Middle frontal gyrus (tissue), 1 donor: ENCODE measurements at regions not wholly inside any gene's neighbourhood (a gene's known extent, or its start where the extent isn't known, plus 50 kb on each side); places are given as distances from the start of the nearest gene placed in this dataset.

Source experiments
- DNase-seq: peaks from one replicate; pipeline ENCODE4 v3.0.0-alpha.2; 2015; ENCODE audit warnings: low spot score; ENCODE audit errors: extremely low spot score

- DNase-seq = no peak
Measured at GRCh38 chr2:43034921-43035320, 191.5 kb downstream of the ZFP36L2 start.

DNA sequence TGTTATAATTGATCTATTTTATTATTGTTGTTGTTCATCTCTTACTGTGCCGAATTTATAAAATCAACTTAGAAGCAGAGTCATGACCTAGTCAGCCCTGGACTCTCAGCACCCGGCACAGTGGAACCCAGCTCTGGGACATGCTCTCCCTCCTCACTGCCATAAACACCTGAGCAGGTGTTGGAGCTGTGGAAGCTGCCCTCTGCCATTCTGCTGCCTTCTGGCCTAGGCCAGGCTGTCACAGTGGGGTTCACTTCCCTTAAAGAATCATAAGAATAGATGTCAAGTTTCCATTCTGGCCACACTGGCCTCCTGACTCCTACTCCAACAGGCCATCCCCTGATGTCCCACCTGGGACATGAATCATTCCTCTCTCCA lies 192.2 kb downstream of the ZFP36L2 start:
- DNase-seq = no peak

- no peak for DNase-seq
Measured at GRCh38 chr2:43033466-43034241, 192.8 kb downstream of the ZFP36L2 start.

DNA sequence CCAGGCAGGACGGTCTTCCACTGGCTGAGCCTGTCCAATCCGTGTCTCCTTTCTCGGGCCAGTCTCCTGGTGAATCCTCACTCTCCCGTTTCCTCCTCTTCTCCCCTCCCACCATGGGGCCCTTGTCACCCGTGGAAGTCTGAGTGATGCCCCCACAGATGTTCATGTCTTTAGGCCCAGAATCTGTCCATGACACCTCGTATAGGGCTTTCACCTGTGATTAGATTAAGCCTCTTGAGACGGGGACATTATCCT lies 193.5 kb downstream of the ZFP36L2 start:
- no peak for DNase-seq

DNA sequence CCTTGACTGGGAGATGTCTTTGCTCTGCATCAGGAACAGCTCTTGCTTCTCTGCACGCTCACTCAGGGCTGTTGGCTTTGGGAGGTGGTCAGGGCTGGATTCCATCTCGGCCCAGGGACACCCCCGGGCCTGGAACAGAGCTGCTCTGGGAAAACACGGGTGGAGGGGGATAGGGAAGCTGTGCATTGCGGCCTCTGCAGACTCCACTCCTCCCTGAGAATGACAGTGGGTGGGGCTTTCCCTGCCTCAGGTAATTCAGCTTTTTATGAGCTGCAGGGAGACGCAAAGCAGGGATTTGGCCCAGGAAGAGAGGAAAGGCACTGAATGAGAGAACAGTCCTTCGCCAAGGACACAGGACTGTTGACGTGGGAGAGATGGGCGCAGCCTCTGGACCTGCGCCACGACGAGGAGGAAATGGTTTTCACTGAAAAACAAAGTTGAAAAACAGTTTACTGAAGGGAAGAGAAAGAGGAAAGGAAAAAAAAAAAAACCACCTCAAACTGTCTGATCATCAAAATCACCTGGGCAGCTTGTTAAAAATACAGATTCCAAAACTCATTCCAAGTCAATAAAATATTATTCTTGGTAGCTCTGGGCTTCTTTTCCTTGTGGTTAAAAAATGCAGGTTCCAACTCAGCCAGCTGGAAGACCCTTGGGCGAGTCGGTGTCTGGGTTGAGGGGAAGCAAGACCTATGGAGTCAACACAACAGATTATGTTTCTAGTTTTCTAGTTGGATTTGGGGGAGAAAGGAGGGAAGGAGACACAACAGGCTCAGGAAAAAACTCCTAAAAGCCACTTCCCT lies 194.0 kb downstream of the ZFP36L2 start:
- DNase-seq = no peak

GRCh38 chr2:43031471-43032212 lies 194.8 kb downstream of the ZFP36L2 start:
- DNase-seq = no peak

DNA sequence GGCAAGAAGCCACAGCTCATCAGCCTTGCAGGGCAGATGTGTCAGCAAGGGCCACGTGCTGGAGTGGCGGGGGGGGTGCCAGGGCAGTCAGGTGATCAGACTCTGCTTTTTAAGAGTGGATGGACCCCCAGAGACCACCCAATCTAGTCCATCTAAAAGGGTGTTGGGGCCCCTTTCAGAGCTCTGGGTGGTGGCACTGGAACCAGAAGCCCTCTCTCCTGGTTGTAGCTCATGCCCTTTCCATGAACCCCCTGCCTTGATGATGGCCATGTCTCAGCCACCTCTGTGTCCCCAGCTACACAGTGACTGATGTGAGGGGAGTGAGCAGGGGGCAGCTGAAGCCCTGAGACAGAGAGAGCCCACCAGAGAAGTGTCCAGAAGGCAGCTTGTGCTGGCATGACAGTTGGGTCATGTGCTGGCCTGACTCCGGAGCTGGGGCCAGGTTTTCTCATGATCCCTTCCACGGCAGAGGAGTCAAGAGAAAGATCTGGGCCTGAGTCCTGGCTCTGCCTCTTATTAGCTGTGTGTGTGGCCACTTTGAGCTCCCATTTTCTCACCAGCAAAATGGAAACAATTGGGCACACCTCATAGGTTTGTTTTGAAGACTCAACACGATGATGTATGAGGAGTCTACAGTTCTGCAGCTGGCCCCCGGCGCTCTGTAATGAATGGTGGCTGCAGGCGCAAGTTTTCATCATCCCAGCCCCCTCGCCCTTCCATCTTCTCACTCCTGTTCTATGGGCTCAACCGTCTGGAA lies 195.7 kb downstream of the ZFP36L2 start:
- no peak for DNase-seq

DNA sequence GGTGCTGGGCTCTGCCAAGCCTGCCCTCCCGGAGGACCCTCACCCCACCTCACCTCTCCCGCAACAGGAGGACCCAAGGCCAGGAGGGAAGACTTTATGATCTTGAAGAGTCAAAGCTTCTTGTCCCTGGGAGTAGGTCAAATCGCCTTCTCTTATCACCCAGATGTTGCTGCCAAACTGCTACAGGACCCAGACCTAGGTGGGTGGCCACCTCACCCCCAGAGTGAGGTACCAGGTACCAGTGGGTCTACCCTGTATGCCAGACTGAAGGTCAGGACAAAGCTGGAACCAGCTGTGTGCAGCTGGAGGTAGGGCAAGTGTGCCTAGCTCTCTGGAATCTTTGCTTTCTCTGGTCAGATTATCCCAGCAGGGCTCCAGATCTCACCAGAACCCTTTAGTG lies 197.2 kb downstream of the ZFP36L2 start:
- no peak for DNase-seq

- DNase-seq = no peak
Measured at GRCh38 chr2:43028188-43028587, 198.2 kb downstream of the ZFP36L2 start.

GRCh38 chr2:43027097-43027873 lies 199.1 kb downstream of the ZFP36L2 start:
- DNase-seq = no peak

DNA sequence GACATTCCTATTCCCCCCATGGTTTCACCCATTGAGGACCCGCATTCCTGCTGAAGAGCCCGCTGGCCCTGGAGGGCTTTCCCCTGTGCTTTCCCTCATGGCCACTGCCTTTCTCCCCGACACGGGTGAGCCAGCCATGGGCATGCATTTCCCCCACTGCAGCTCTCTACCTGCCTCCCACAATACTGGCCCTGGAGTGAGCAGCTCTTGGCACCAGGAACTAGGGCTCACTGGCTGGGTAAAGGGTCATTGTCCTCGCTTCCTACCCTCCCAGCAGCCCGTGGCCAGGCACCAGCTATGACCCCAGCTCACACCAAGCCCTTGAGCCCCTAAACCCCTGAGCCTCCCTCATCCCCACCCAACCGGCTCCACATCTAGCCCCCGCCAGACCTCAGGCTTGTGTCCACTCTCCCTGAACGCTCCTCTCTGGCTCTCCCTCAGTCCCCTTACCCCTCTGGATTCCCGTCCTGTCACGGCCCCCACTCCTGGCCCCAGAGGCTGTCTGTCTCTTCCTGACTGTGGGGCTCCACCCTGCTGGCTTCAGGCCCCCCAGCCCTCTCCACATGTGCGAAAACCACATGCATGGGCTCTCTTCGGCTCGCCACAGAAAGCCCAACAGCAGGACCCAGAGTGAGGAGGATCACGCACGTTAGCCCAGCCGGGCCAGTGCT lies 199.8 kb downstream of the ZFP36L2 start:
- DNase-seq = no peak

DNA sequence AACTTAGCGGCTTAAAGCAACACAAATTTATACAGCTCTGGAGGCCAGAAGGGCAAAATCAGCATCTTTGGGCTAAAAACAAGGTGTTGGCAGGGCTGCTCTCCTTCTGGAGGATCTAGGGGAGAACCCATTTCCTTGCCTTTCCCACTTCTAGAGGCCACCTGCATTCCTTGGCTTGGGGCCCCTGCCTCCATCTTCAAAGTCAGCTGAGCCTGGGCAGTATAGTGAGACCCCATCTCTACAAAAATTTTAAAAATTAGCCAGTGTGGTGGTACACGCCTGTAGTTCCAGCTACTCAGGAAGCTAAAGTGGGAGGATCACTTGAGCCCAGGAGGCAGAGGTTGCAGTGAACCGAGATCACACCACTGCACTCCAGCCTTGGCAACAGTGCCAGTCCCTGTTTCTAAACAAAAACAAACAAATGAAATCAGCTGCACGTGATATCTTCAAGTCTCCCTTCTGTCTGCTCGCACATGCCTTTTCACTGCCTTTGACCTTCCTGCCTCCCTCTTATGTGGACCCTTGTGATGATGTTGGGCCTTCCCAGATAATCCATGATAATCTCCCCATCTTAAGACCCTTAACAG lies 200.6 kb downstream of the ZFP36L2 start:
- DNase-seq = no peak

DNA sequence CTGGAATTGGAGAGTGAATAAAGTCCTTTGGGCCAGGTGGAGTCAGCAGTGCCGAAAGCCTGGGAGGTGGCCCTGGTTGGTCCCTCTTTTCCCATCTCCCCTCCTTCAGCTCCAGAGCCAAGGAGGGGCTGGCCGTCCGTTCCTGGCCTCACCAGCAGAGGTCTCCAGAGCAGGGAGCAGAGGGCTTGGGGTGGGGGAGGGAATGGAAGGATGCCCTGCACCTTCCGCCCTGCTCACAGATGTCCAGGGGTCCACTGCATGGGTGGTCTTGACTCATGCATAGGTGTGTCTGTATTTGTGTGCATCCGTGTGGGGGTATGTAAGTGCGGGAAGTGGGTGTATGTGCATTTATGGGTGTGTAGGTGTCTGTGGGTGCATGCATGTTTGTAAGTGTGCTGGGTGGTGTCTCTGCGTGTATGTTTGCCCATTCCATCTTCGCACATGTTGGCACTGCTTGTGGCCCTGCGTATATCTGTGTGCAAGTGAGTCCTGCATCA lies 201.8 kb downstream of the ZFP36L2 start:
- no peak for DNase-seq

GRCh38 chr2:43023791-43024514 lies 202.5 kb downstream of the ZFP36L2 start:
- no peak for DNase-seq

DNA sequence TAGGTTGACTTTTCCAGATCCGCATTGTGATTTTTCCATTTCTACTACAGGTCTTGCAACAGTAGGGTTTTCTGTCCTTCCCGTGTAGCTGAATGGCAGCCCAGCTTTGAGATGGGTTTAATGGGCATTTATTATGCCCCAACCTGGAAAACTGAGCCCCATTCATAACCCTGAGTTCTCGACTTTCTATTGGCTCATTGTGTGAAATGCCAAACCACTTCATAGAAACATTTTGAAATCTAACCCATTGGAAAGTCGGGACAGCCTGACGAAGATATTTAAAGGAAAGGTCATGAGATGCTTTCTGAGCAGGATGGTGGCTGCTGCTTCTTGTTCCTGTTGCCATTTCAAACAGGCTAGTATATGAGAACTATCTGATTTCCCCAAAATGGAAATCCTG lies 203.5 kb downstream of the ZFP36L2 start:
- no peak for DNase-seq

GRCh38 chr2:43021791-43022509 lies 204.5 kb downstream of the ZFP36L2 start:
- no peak for DNase-seq

- DNase-seq = no peak
Measured at GRCh38 chr2:43020990-43021669, 205.3 kb downstream of the ZFP36L2 start.

DNA sequence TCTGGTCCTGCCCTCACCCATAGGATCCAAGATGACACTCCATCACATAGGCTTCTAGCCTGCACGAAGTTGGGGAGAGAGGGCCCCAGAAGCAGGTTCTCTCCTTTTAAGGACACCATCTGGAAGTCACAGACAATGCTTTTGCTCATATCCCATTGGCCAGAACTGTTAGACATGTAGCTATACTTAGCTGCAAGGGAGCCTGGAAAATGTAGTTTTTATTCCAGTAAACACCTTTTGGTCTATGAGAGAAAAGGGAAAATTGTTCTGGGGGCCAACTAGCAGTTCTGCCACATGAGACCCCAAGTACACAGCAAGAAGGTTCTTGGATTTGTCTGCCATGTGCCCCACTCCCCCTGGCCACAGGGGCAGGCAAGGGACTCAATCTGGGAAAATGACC lies 206.1 kb downstream of the ZFP36L2 start:
- no peak for DNase-seq
